ENCODE measurements at regions not wholly inside any gene's neighbourhood (a gene's known extent, or its start where the extent isn't known, plus 50 kb on each side); places are given as distances from the start of the nearest gene placed in this dataset.

GRCh38 chr4:170750519-170750918 lies 660.8 kb upstream of the AADAT start:
- TF ChIP-seq TCF7 (CRISPR knock-in tag; IDR thresholded peaks at IDR 0.05; ENCODE audit: low read depth) (no peak), MYBL2 (CRISPR knock-in tag; IDR thresholded peaks at IDR 0.05) (no peak), CTCF (IDR thresholded peaks at IDR 0.05) (no peak), ZNF423 (CRISPR knock-in tag; IDR thresholded peaks at IDR 0.05) (no peak), ATF1 (CRISPR knock-in tag; IDR thresholded peaks at IDR 0.05) (no peak), ARID4B (CRISPR knock-in tag; IDR thresholded peaks at IDR 0.05; ENCODE audit: borderline replicate concordance) (no peak), MAX (CRISPR knock-in tag; IDR thresholded peaks at IDR 0.05) (no peak), FOXJ3 (CRISPR knock-in tag; IDR thresholded peaks at IDR 0.05; ENCODE audit: borderline replicate concordance) (no peak)
